ENCODE measurements at regions not wholly inside any gene's neighbourhood (a gene's known extent, or its start where the extent isn't known, plus 50 kb on each side); places are given as distances from the start of the nearest gene placed in this dataset.

DNA sequence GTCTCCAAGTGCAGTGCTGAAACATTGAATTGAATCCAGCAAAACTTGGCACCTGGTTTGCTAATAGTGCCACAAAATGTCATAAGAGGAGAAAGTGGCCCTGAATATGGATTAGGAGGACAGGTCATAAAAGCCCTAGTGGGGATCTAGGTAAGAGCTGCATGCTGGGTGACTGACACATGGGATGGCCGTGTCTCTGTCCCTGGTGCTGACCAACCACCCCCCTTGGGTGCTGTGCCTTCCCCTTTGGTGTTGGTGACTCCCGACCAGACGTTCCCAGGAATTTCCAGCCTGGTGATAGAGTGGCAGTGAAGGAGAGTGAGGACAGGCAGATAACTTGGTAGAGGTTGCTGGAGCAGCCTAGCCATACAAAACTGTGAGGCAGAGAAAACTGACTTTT lies 142.8 kb downstream of the VRK1 start:
- TF ChIP-seq, protein P1, sequence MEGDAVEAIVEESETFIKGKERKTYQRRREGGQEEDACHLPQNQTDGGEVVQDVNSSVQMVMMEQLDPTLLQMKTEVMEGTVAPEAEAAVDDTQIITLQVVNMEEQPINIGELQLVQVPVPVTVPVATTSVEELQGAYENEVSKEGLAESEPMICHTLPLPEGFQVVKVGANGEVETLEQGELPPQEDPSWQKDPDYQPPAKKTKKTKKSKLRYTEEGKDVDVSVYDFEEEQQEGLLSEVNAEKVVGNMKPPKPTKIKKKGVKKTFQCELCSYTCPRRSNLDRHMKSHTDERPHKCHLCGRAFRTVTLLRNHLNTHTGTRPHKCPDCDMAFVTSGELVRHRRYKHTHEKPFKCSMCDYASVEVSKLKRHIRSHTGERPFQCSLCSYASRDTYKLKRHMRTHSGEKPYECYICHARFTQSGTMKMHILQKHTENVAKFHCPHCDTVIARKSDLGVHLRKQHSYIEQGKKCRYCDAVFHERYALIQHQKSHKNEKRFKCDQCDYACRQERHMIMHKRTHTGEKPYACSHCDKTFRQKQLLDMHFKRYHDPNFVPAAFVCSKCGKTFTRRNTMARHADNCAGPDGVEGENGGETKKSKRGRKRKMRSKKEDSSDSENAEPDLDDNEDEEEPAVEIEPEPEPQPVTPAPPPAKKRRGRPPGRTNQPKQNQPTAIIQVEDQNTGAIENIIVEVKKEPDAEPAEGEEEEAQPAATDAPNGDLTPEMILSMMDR (IDR thresholded peaks at IDR 0.05): no peak
- TF ChIP-seq POLR2A (IDR thresholded peaks at IDR 0.05; ENCODE audit: low read depth): no peak
